D721Med (cell line): ENCODE measurements at regions not wholly inside any gene's neighbourhood (a gene's known extent, or its start where the extent isn't known, plus 50 kb on each side); places are given as distances from the start of the nearest gene placed in this dataset.

Experiments
- DNase-seq: peaks from one replicate; pipeline ENCODE4 v3.0.0; 2011; ENCODE audit warnings: low spot score; ENCODE audit not compliant: insufficient read length
- FAIRE-seq: peaks from 2 replicates; lab custom pipeline; 2011; peaks lifted over from hg19 to GRCh38; lab: Jason Lieb, UNC
- CTCF ChIP-seq: IDR thresholded peaks from 2 replicates; pipeline ENCODE4 v1.5.1; 2012; ENCODE audit warnings: mild to moderate bottlenecking, control low read depth; ENCODE audit not compliant: insufficient read depth; ENCODE audit errors: missing control alignments

GRCh38 chr18:22060361-22060760, 109.0 kb upstream of the GATA6 start:
- no peak for DNase-seq
- TF ChIP-seq CTCF = no peak
- no peak for FAIRE-seq

DNA sequence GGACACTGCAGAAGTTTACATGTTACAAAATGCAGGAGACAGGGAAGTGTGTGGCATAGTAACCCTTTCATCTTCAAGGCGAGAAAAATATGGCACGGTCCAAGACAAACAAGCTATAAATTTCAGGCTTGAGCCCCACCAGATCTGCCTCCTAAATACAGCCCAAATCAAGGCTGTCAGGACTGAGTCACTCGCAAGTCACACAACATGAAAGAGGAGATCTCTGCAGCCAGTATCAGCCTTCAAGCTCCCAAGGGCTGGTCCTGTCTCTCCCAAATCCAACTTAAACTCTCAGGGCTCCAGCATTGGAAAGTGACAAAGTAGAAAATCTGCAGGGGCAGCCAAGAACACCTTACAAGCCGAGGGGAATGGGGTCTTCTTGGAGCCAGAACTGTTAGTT, 106.3 kb upstream of the GATA6 start:
- TF ChIP-seq CTCF = no peak
- DNase-seq (no peak), FAIRE-seq (no peak)

DNA sequence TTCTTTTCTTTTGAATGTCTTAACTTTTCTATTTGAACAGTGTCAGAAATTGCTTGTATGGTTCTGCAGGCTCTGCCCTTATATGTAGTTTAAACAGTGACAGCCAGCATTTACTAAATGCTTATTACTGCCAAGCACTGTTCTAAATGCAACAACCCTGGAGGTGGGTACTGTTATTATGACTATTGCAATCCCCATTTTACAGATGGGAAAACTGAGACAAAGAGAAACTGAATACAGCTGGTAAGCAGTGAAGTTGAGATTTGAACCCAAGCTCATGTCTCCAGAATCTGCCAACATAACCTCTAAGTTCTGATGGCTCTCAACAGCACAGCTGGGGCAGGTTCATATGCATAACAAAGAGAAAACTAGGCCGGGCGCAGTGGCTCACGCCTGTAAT, 105.7 kb upstream of the GATA6 start:
- FAIRE-seq = no peak
- no peak for TF ChIP-seq CTCF

GRCh38 chr18:22064581-22064980, 104.8 kb upstream of the GATA6 start:
- DNase-seq (no peak), FAIRE-seq (no peak)
- no peak for TF ChIP-seq CTCF

More for the DNA sequence above, 105.7 kb upstream of the GATA6 start:
- DNase-seq = no peak

GRCh38 chr18:22065311-22065710, 104.1 kb upstream of the GATA6 start:
- FAIRE-seq = no peak
- TF ChIP-seq CTCF = no peak
- DNase-seq = no peak

- FAIRE-seq (no peak), DNase-seq (no peak)
- no peak for TF ChIP-seq CTCF
These were observed 103.3 kb upstream of the GATA6 start for GRCh38 chr18:22066083-22066485.

DNA sequence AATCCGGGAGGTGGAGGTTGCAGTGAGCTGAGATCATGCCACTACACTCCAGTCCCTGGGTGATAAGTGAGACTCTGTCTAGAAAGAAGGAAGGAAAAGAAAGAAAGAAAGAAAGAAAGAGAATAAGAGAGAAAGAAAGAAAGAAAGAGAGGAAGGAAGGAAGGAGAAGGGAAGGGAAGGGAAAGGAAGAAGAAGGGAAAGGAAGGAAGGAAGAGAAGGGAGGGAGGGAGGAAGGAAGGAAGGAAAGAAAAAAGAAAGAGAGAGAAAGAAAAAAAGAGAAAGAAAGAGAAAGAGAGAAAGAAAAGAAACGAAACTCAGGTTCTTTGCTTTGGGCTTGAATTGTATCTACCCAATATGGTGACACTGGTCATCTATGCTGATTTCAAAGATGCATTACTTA, 102.3 kb upstream of the GATA6 start:
- FAIRE-seq = no peak
- no peak for TF ChIP-seq CTCF
- DNase-seq = no peak
